ENCODE measurements at regions not wholly inside any gene's neighbourhood (a gene's known extent, or its start where the extent isn't known, plus 50 kb on each side); places are given as distances from the start of the nearest gene placed in this dataset.

GRCh38 chr10:30778769-30779168, 149.2 kb upstream of the LYZL2 start:
- DNase-seq (ENCODE audit: low read depth), result no peak
- no peak for TF ChIP-seq CTCF (conservative IDR thresholded peaks at IDR 0.05; ENCODE audit: low read depth, low read length)
- no peak overlapping the region for H3K4me3 ChIP-seq (ENCODE audit: low read depth, low read length)

- TF ChIP-seq CTCF (conservative IDR thresholded peaks at IDR 0.05; ENCODE audit: low read depth, low read length), result no peak
- no peak overlapping the region for H3K4me3 ChIP-seq (ENCODE audit: low read depth, low read length)
- DNase-seq (ENCODE audit: low read depth), result no peak
Measured at GRCh38 chr10:30775779-30776591, 146.4 kb upstream of the LYZL2 start.

GRCh38 chr10:30774261-30774660, 144.7 kb upstream of the LYZL2 start:
- TF ChIP-seq CTCF (conservative IDR thresholded peaks at IDR 0.05; ENCODE audit: low read depth, low read length), result no peak

GRCh38 chr10:30773501-30773900, 143.9 kb upstream of the LYZL2 start:
- DNase-seq (ENCODE audit: low read depth), result no peak
- TF ChIP-seq CTCF (conservative IDR thresholded peaks at IDR 0.05; ENCODE audit: low read depth, low read length), result no peak
- H3K4me3 ChIP-seq (ENCODE audit: low read depth, low read length), result no peak overlapping the region

More at GRCh38 chr10:30774261-30774660, 144.7 kb upstream of the LYZL2 start:
- H3K4me3 ChIP-seq (ENCODE audit: low read depth, low read length), result no peak overlapping the region
- no peak for DNase-seq (ENCODE audit: low read depth)

GRCh38 chr10:30770816-30771215, 141.3 kb upstream of the LYZL2 start:
- DNase-seq (ENCODE audit: low read depth), result no peak
- no peak for TF ChIP-seq CTCF (conservative IDR thresholded peaks at IDR 0.05; ENCODE audit: low read depth, low read length)
- no peak overlapping the region for H3K4me3 ChIP-seq (ENCODE audit: low read depth, low read length)

GRCh38 chr10:30770229-30770628, 140.7 kb upstream of the LYZL2 start:
- H3K4me3 ChIP-seq (ENCODE audit: low read depth, low read length), result no peak overlapping the region
- no peak for DNase-seq (ENCODE audit: low read depth)
- no peak for TF ChIP-seq CTCF (conservative IDR thresholded peaks at IDR 0.05; ENCODE audit: low read depth, low read length)

GRCh38 chr10:30769361-30769760, 139.8 kb upstream of the LYZL2 start:
- H3K4me3 ChIP-seq (ENCODE audit: low read depth, low read length), result no peak overlapping the region
- DNase-seq (ENCODE audit: low read depth), result no peak
- TF ChIP-seq CTCF (conservative IDR thresholded peaks at IDR 0.05; ENCODE audit: low read depth, low read length), result no peak

Data from epithelial cell of proximal tubule (primary cell).